Breast epithelium (tissue), 3 donors: ENCODE measurements at regions not wholly inside any gene's neighbourhood (a gene's known extent, or its start where the extent isn't known, plus 50 kb on each side); places are given as distances from the start of the nearest gene placed in this dataset.

Source experiments
- POLR2A ChIP-seq: fragments of 450-650 bp; IDR thresholded peaks from one replicate; pipeline ENCODE4 v1.6.1; 2016; ENCODE audit warnings: antibody characterized with exemption, mild to moderate bottlenecking, moderate library complexity
- TF ChIP-seq, protein P1 (sequence below), 3 donors: fragments of 450-650 bp; IDR thresholded peaks; one replicate each; pipeline ENCODE4 v1.5.1; 2016 to 2017; ENCODE audit warnings: antibody characterized with exemption in 3 of 3, mild to moderate bottlenecking in 3 of 3, moderate library complexity in 3 of 3

- TF ChIP-seq, protein P1, sequence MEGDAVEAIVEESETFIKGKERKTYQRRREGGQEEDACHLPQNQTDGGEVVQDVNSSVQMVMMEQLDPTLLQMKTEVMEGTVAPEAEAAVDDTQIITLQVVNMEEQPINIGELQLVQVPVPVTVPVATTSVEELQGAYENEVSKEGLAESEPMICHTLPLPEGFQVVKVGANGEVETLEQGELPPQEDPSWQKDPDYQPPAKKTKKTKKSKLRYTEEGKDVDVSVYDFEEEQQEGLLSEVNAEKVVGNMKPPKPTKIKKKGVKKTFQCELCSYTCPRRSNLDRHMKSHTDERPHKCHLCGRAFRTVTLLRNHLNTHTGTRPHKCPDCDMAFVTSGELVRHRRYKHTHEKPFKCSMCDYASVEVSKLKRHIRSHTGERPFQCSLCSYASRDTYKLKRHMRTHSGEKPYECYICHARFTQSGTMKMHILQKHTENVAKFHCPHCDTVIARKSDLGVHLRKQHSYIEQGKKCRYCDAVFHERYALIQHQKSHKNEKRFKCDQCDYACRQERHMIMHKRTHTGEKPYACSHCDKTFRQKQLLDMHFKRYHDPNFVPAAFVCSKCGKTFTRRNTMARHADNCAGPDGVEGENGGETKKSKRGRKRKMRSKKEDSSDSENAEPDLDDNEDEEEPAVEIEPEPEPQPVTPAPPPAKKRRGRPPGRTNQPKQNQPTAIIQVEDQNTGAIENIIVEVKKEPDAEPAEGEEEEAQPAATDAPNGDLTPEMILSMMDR (IDR thresholded peaks at IDR 0.05) = no peak
- TF ChIP-seq POLR2A = no peak
Measured at GRCh38 chr11:92789761-92790160, 179.7 kb upstream of the MTNR1B start.
